Neural progenitor cell (in vitro differentiated cells): ENCODE measurements at regions not wholly inside any gene's neighbourhood (a gene's known extent, or its start where the extent isn't known, plus 50 kb on each side); places are given as distances from the start of the nearest gene placed in this dataset.

Experiments used
- DNase-seq: peaks from one replicate; pipeline ENCODE4 v3.0.0-alpha.2; 2016; ENCODE audit warnings: low spot score
- H2AFZ ChIP-seq: fragments of 200-600 bp; sonication (generic); replicated peaks from 2 replicates; pipeline ENCODE4 v1.6.1; 2016; ENCODE audit warnings: antibody characterized with exemption
- H3F3A ChIP-seq: fragments of 200-600 bp; sonication (generic); 2 replicates; pipeline ENCODE4 v1.6.1; 2016; ENCODE audit warnings: antibody characterized with exemption, low read depth
- H3K27ac ChIP-seq: fragments of 200-600 bp; sonication (generic); 2 replicates; pipeline ENCODE4 v1.5.1; 2016; ENCODE audit warnings: mild to moderate bottlenecking
- H3K27me3 ChIP-seq: fragments of 200-600 bp; sonication (generic); 2 replicates; pipeline ENCODE4 v1.6.1; 2016; ENCODE audit warnings: mild to moderate bottlenecking, moderate library complexity
- H3K36me3 ChIP-seq: fragments of 200-600 bp; sonication (generic); 2 replicates; pipeline ENCODE4 v1.5.1; 2016
- H3K4me1 ChIP-seq: fragments of 200-600 bp; sonication (generic); 2 replicates; pipeline ENCODE4 v1.6.1; 2016; ENCODE audit warnings: mixed run types
- H3K4me2 ChIP-seq: fragments of 200-600 bp; sonication (generic); 2 replicates; pipeline ENCODE4 v1.6.1; 2016
- H3K4me3 ChIP-seq: fragments of 200-600 bp; sonication (generic); 2 replicates; pipeline ENCODE4 v1.5.1; 2016
- H3K79me2 ChIP-seq: fragments of 200-600 bp; sonication (generic); 2 replicates; pipeline ENCODE4 v1.6.1; 2016; ENCODE audit warnings: low read depth
- H3K9ac ChIP-seq: fragments of 200-600 bp; sonication (generic); 2 replicates; pipeline ENCODE4 v1.6.1; 2016
- H3K9me3 ChIP-seq: fragments of 200-600 bp; sonication (generic); 2 replicates; pipeline ENCODE4 v1.5.1; 2016; ENCODE audit warnings: low read depth
- H4K20me1 ChIP-seq: fragments of 200-600 bp; sonication (generic); 2 replicates; pipeline ENCODE4 v1.6.1; 2016; ENCODE audit warnings: low read depth
- H3K27ac Mint-ChIP-seq: 3 replicates; pipeline ENCODE4 v1.8.0; 2021; ENCODE audit warnings: mixed read lengths
- H3K27me3 Mint-ChIP-seq: 2 replicates; pipeline ENCODE4 v1.8.0; 2022; ENCODE audit warnings: low read depth, mild to moderate bottlenecking, inconsistent platforms, moderate library complexity, mixed read lengths; ENCODE audit not compliant: insufficient read depth
- H3K36me3 Mint-ChIP-seq: 3 replicates; pipeline ENCODE4 v1.8.0; 2021; ENCODE audit warnings: mixed read lengths
- H3K4me1 Mint-ChIP-seq: 3 replicates; pipeline ENCODE4 v1.8.0; 2021; ENCODE audit warnings: mixed read lengths
- H3K4me3 Mint-ChIP-seq: 3 replicates; pipeline ENCODE4 v1.8.0; 2021; ENCODE audit warnings: mild to moderate bottlenecking, moderate library complexity, mixed read lengths
- H3K9me3 Mint-ChIP-seq: 3 replicates; pipeline ENCODE4 v1.8.0; 2020; ENCODE audit warnings: mixed read lengths
- EZH2 ChIP-seq: fragments of 200-600 bp; sonication (generic); IDR thresholded peaks from 2 replicates; pipeline ENCODE4 v1.6.1; 2017; ENCODE audit warnings: antibody characterized with exemption, mild to moderate bottlenecking, moderate library complexity
- EZH2phosphoT487 ChIP-seq: fragments of 200-600 bp; sonication (generic); IDR thresholded peaks from 2 replicates; pipeline ENCODE4 v1.6.1; 2017; ENCODE audit warnings: antibody characterized with exemption
- TF ChIP-seq, protein P1 (sequence below): fragments of 200-600 bp; sonication (generic); IDR thresholded peaks from 2 replicates; pipeline ENCODE4 v1.5.1; 2017; ENCODE audit warnings: antibody characterized with exemption, mild to moderate bottlenecking

DNA sequence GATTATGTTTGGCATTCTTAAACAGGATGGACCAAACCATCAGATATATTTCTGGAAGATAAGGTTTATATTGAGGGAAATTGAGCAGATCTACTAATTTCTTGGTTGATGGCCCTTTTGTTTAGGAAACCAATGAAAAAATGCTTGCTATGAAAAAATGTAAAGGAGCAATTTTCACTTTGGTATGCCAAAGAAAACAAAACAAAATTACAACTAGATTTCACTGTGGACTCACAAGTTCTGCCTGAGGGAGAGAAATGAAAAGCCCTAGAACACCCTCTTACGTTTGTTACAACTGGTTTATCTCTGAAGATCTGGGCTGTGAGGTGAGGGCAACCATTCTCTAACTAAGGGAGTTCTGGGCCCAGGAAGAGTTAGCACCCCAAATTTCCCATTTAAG, 122.5 kb upstream of the IL15 start:
- Histone ChIP-seq H3K4me1 (no peaks in the 10 kb centered on the region), H3K79me2 (no peaks in the 10 kb centered on the region), H3K27ac (no peak overlapping the region), H3K9me3 (no peaks in the 10 kb centered on the region), H3K27me3 (no peaks in the 10 kb centered on the region), H2AFZ (no peak overlapping the region), H3F3A (no peaks in the 10 kb centered on the region), H3K4me2 (no peak overlapping the region), H3K36me3 (no peaks in the 10 kb centered on the region), H4K20me1 (no peaks in the 10 kb centered on the region), H3K4me3 (no peak overlapping the region), H3K9ac (no peak overlapping the region)
- H3K4me1 Mint-ChIP-seq, result no peaks in the 10 kb centered on the region
- no peak overlapping the region for H3K4me3 Mint-ChIP-seq
- no peaks in the 10 kb centered on the region for H3K27me3 Mint-ChIP-seq
- TF ChIP-seq EZH2 (no peak), EZH2phosphoT487 (no peak)
- TF ChIP-seq, protein P1, sequence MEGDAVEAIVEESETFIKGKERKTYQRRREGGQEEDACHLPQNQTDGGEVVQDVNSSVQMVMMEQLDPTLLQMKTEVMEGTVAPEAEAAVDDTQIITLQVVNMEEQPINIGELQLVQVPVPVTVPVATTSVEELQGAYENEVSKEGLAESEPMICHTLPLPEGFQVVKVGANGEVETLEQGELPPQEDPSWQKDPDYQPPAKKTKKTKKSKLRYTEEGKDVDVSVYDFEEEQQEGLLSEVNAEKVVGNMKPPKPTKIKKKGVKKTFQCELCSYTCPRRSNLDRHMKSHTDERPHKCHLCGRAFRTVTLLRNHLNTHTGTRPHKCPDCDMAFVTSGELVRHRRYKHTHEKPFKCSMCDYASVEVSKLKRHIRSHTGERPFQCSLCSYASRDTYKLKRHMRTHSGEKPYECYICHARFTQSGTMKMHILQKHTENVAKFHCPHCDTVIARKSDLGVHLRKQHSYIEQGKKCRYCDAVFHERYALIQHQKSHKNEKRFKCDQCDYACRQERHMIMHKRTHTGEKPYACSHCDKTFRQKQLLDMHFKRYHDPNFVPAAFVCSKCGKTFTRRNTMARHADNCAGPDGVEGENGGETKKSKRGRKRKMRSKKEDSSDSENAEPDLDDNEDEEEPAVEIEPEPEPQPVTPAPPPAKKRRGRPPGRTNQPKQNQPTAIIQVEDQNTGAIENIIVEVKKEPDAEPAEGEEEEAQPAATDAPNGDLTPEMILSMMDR, result no peak
- DNase-seq, result no peak
- H3K9me3 Mint-ChIP-seq, result peaks cover 6% of the 10 kb centered on the region
- no peaks in the 10 kb centered on the region for H3K36me3 Mint-ChIP-seq
- no peak overlapping the region for H3K27ac Mint-ChIP-seq

DNA sequence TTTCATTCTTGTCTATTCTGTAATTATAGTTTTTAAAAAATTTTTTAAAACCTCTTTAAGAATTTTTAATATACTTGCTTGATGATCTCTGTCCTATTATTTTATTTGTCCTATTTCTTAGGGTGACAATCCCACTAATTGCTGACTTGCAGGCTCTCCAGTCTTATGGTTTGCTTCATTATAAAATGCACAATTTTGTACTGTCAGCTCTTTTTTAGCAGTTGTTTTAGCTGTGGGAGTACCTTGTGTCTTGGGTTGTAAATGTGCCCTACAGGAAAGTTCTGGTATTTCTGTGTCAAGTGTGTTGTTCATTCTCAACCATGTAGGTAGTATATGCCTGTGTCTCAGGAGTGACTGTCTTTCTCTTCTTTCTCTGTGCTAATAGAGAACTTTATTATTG, 118.2 kb upstream of the IL15 start:
- Histone ChIP-seq H2AFZ (no peak overlapping the region), H3F3A (no peaks in the 10 kb centered on the region), H3K79me2 (no peaks in the 10 kb centered on the region), H3K4me1 (no peaks in the 10 kb centered on the region), H3K27ac (no peak overlapping the region), H3K9me3 (no peaks in the 10 kb centered on the region), H3K4me2 (no peak overlapping the region), H3K36me3 (no peaks in the 10 kb centered on the region), H4K20me1 (no peaks in the 10 kb centered on the region), H3K4me3 (no peak overlapping the region), H3K27me3 (no peaks in the 10 kb centered on the region), H3K9ac (no peak overlapping the region)
- Mint-ChIP-seq H3K4me3 (no peak overlapping the region), H3K9me3 (no peaks in the 10 kb centered on the region), H3K27me3 (no peaks in the 10 kb centered on the region), H3K36me3 (no peaks in the 10 kb centered on the region), H3K27ac (no peak overlapping the region), H3K4me1 (no peaks in the 10 kb centered on the region)
- DNase-seq, result no peak
- TF ChIP-seq EZH2phosphoT487 (no peak), EZH2 (no peak)
- TF ChIP-seq, protein P1, result no peak

DNA sequence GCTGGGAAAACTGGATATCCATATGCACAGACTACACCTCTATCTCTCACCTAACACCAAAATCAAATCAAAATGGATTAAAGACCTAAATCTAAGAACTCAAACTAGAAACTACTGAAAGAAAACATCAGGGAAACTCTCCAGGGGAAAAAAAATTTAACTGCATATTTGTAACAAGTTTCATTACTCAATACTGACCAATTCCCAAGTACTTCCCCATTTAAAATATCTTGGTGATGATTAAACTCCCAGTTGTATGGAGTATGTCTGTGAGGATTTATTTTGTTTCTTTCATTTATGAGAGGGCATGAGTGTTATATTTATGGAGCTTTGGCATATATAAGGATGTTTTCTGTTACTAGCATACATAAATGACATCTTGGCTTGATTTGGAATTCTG, 112.3 kb upstream of the IL15 start:
- Mint-ChIP-seq H3K27ac (no peak overlapping the region), H3K36me3 (no peaks in the 10 kb centered on the region), H3K4me1 (no peaks in the 10 kb centered on the region), H3K4me3 (no peak overlapping the region), H3K9me3 (no peaks in the 10 kb centered on the region), H3K27me3 (no peaks in the 10 kb centered on the region)
- H3K9ac ChIP-seq, result no peak overlapping the region
- no peak overlapping the region for H2AFZ ChIP-seq
- no peak overlapping the region for H3K27ac ChIP-seq
- H3K79me2 ChIP-seq, result no peaks in the 10 kb centered on the region
- no peak overlapping the region for H3K4me2 ChIP-seq
- H3K27me3 ChIP-seq, result no peaks in the 10 kb centered on the region
- H3K4me1 ChIP-seq, result no peaks in the 10 kb centered on the region
- no peak overlapping the region for H3K4me3 ChIP-seq
- no peaks in the 10 kb centered on the region for H3K9me3 ChIP-seq
- no peaks in the 10 kb centered on the region for H3F3A ChIP-seq
- DNase-seq, result no peak
- H3K36me3 ChIP-seq, result no peaks in the 10 kb centered on the region
- TF ChIP-seq, protein P1, result no peak
- TF ChIP-seq EZH2phosphoT487 (no peak), EZH2 (no peak)
- H4K20me1 ChIP-seq, result no peaks in the 10 kb centered on the region

DNA sequence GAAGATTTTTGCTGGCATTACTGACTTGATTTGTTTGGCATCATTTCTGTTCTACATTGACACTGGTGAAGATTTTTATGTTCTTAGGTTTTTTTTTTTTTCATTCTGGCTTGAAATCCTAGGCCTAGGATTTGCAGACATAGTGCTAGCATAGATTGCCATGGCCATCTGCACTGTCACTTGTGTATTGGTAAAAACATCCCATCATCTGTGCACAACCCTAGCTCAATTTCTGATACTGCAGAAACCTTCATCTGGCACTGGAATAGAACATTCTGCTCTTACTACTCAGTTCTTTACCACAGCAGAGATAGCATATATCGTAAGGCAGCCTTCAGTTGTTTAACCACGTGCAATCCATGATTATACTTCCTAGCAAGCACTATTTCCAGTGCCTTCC, 111.5 kb upstream of the IL15 start:
- TF ChIP-seq EZH2 (no peak), EZH2phosphoT487 (no peak)
- TF ChIP-seq, protein P1, result no peak
- no peaks in the 10 kb centered on the region for H3K27me3 ChIP-seq
- no peaks in the 10 kb centered on the region for H3F3A ChIP-seq
- DNase-seq, result no peak
- H3K4me2 ChIP-seq, result no peak overlapping the region
- H3K4me3 ChIP-seq, result no peak overlapping the region
- H4K20me1 ChIP-seq, result no peaks in the 10 kb centered on the region
- H3K27me3 Mint-ChIP-seq, result no peaks in the 10 kb centered on the region
- no peaks in the 10 kb centered on the region for H3K36me3 Mint-ChIP-seq
- H3K79me2 ChIP-seq, result no peaks in the 10 kb centered on the region
- no peaks in the 10 kb centered on the region for H3K9me3 Mint-ChIP-seq
- no peak overlapping the region for H3K27ac Mint-ChIP-seq
- no peaks in the 10 kb centered on the region for H3K36me3 ChIP-seq
- no peak overlapping the region for H2AFZ ChIP-seq
- H3K4me1 Mint-ChIP-seq, result no peaks in the 10 kb centered on the region
- H3K4me3 Mint-ChIP-seq, result no peak overlapping the region
- H3K9ac ChIP-seq, result no peak overlapping the region
- no peaks in the 10 kb centered on the region for H3K9me3 ChIP-seq
- no peak overlapping the region for H3K27ac ChIP-seq
- no peaks in the 10 kb centered on the region for H3K4me1 ChIP-seq
